Hindlimb muscle (tissue), 1 donor: ENCODE measurements at regions not wholly inside any gene's neighbourhood (a gene's known extent, or its start where the extent isn't known, plus 50 kb on each side); places are given as distances from the start of the nearest gene placed in this dataset.

Experiments used
- DNase-seq: peaks from one replicate; pipeline ENCODE4 v3.0.0-alpha.2; 2013

- no peak for DNase-seq
Observed at GRCh38 chr3:40593351-40593750, 68.6 kb downstream of the ZNF621 start.

- DNase-seq, result no peak
Observed at GRCh38 chr3:40597441-40597840, 72.7 kb downstream of the ZNF621 start.

GRCh38 chr3:40598338-40598737, 73.6 kb downstream of the ZNF621 start:
- DNase-seq, result no peak

GRCh38 chr3:40598962-40599361, 74.2 kb downstream of the ZNF621 start:
- no peak for DNase-seq

GRCh38 chr3:40602778-40603385, 78.1 kb downstream of the ZNF621 start:
- no peak for DNase-seq

GRCh38 chr3:40605960-40606359, 81.2 kb downstream of the ZNF621 start:
- no peak for DNase-seq

GRCh38 chr3:40608091-40608490, 83.3 kb downstream of the ZNF621 start:
- DNase-seq, result no peak

GRCh38 chr3:40613306-40613705, 88.5 kb downstream of the ZNF621 start:
- DNase-seq, result no peak

- no peak for DNase-seq
Observed at GRCh38 chr3:40615110-40615915, 90.6 kb downstream of the ZNF621 start.

- DNase-seq, result no peak
Observed at GRCh38 chr3:40615918-40616819, 91.4 kb downstream of the ZNF621 start.

GRCh38 chr3:40617084-40617483, 92.3 kb downstream of the ZNF621 start:
- no peak for DNase-seq

- no peak for DNase-seq
Observed at GRCh38 chr3:40618158-40618557, 93.4 kb downstream of the ZNF621 start.

GRCh38 chr3:40620151-40620550, 95.4 kb downstream of the ZNF621 start:
- no peak for DNase-seq

- no peak for DNase-seq
Observed at GRCh38 chr3:40621252-40621651, 96.5 kb downstream of the ZNF621 start.

GRCh38 chr3:40623567-40623966, 98.8 kb downstream of the ZNF621 start:
- no peak for DNase-seq

- DNase-seq, result no peak
Observed at GRCh38 chr3:40624189-40624769, 99.5 kb downstream of the ZNF621 start.

GRCh38 chr3:40627095-40627494, 102.3 kb downstream of the ZNF621 start:
- no peak for DNase-seq

GRCh38 chr3:40628984-40629383, 104.2 kb downstream of the ZNF621 start:
- DNase-seq, result no peak

- DNase-seq, result no peak
Observed at GRCh38 chr3:40631341-40631995, 106.7 kb downstream of the ZNF621 start.

- no peak for DNase-seq
Observed at GRCh38 chr3:40637906-40638305, 113.1 kb downstream of the ZNF621 start.

- DNase-seq, result no peak
Observed at GRCh38 chr3:40639006-40639405, 114.2 kb downstream of the ZNF621 start.

GRCh38 chr3:40642812-40643211, 118.1 kb downstream of the ZNF621 start:
- no peak for DNase-seq
